ENCODE measurements at regions not wholly inside any gene's neighbourhood (a gene's known extent, or its start where the extent isn't known, plus 50 kb on each side); places are given as distances from the start of the nearest gene placed in this dataset.

- no peaks in the 10 kb centered on the region for H3K9me3 ChIP-seq (ENCODE audit: insufficient read depth, low read depth, low read length)
- no peak overlapping the region for H3K4me3 ChIP-seq (ENCODE audit: low read length)
- no peaks in the 10 kb centered on the region for H3K36me3 ChIP-seq (ENCODE audit: insufficient read depth, low read length)
- H3K27ac ChIP-seq (ENCODE audit: low read depth, low read length), result no peak overlapping the region
- H3K9ac ChIP-seq (ENCODE audit: low read depth, low read length), result no peak overlapping the region
- no peaks in the 10 kb centered on the region for H3K27me3 ChIP-seq (ENCODE audit: insufficient read depth, low read length)
- WGBS, result 92% methylated on average over 11 of the region's 11 CpGs
- peaks cover 9% of the 10 kb centered on the region for H3K4me1 ChIP-seq (ENCODE audit: insufficient read depth, low read length)
Observed at GRCh38 chr10:130740166-130740565, 571.4 kb downstream of the TCERG1L start.

DNA sequence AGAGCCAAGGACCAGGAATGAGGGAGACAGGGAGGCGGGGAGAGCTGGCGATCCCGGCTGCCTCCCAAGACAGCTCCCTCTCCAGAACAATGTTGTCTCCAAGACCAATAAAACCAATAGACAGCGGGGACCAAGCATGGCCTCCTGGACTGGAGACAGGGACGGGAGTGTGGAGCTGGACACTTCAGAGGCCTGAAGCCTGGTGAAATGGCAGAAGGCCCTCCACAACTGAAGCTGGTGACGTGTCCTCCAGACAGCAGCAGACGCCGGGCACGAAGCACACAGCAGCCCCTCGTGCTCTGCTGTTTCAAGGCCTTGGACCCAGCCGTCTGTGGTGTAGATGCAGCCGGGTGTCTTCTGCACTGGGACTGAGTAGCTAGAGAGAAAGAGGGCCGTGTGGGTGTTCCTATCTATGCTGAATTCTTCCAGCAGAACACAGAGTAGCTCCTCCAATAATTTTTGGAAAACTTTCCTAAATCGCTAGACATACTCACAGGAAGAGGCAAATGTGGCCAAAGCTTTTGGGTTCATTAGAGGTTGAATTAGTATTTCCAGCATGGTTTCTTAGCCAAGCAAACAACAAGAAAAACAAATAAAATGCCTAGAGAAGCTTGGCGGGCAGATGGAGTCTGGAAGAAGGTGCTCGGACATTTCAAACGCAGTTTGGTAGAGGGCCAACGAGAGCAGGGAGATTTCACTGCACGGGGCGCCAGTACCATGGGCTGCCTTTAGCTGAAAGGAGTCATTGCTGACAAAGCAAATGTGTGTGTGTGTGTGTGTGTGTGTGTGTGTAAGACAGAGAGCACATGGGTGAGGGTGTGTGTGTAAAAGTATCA, 570.4 kb downstream of the TCERG1L start:
- no peaks in the 10 kb centered on the region for H3K27me3 ChIP-seq (ENCODE audit: insufficient read depth, low read length)
- 91% methylated on average over 19 of the region's 20 CpGs for WGBS
- no peaks in the 10 kb centered on the region for H3K36me3 ChIP-seq (ENCODE audit: insufficient read depth, low read length)
- H3K9ac ChIP-seq (ENCODE audit: low read depth, low read length), result no peak overlapping the region
- no peak overlapping the region for H3K27ac ChIP-seq (ENCODE audit: low read depth, low read length)
- H3K9me3 ChIP-seq (ENCODE audit: insufficient read depth, low read depth, low read length), result no peaks in the 10 kb centered on the region
- H3K4me3 ChIP-seq (ENCODE audit: low read length), result no peak overlapping the region
- peaks cover 9% of the 10 kb centered on the region for H3K4me1 ChIP-seq (ENCODE audit: insufficient read depth, low read length)

- Histone ChIP-seq H3K9me3 (ENCODE audit: insufficient read depth, low read depth, low read length) (no peaks in the 10 kb centered on the region), H3K36me3 (ENCODE audit: insufficient read depth, low read length) (no peaks in the 10 kb centered on the region), H3K27ac (ENCODE audit: low read depth, low read length) (no peak overlapping the region), H3K4me1 (ENCODE audit: insufficient read depth, low read length) (peaks cover 12% of the 10 kb centered on the region), H3K27me3 (ENCODE audit: insufficient read depth, low read length) (no peaks in the 10 kb centered on the region), H3K4me3 (ENCODE audit: low read length) (no peak overlapping the region), H3K9ac (ENCODE audit: low read depth, low read length) (no peak overlapping the region)
- WGBS, result 96% methylated on average over 23 of the region's 23 CpGs
Observed at GRCh38 chr10:130741901-130742855, 569.3 kb downstream of the TCERG1L start.

GRCh38 chr10:130742941-130743675, 568.4 kb downstream of the TCERG1L start:
- Histone ChIP-seq H3K27me3 (ENCODE audit: insufficient read depth, low read length) (no peaks in the 10 kb centered on the region), H3K4me3 (ENCODE audit: low read length) (no peak overlapping the region), H3K27ac (ENCODE audit: low read depth, low read length) (no peak overlapping the region), H3K9ac (ENCODE audit: low read depth, low read length) (no peak overlapping the region), H3K9me3 (ENCODE audit: insufficient read depth, low read depth, low read length) (no peaks in the 10 kb centered on the region), H3K4me1 (ENCODE audit: insufficient read depth, low read length) (peaks cover 12% of the 10 kb centered on the region), H3K36me3 (ENCODE audit: insufficient read depth, low read length) (no peaks in the 10 kb centered on the region)
- WGBS, result 84% methylated on average over 13 of the region's 16 CpGs

GRCh38 chr10:130743751-130744271, 567.7 kb downstream of the TCERG1L start:
- H3K27me3 ChIP-seq (ENCODE audit: insufficient read depth, low read length), result no peaks in the 10 kb centered on the region
- 94% methylated on average over 10 of the region's 10 CpGs for WGBS

GRCh38 chr10:130744631-130745030, 566.9 kb downstream of the TCERG1L start:
- Histone ChIP-seq H3K27me3 (ENCODE audit: insufficient read depth, low read length) (no peaks in the 10 kb centered on the region), H3K36me3 (ENCODE audit: insufficient read depth, low read length) (no peaks in the 10 kb centered on the region), H3K4me3 (ENCODE audit: low read length) (no peak overlapping the region), H3K27ac (ENCODE audit: low read depth, low read length) (no peak overlapping the region), H3K9me3 (ENCODE audit: insufficient read depth, low read depth, low read length) (no peaks in the 10 kb centered on the region), H3K9ac (ENCODE audit: low read depth, low read length) (no peak overlapping the region), H3K4me1 (ENCODE audit: insufficient read depth, low read length) (peaks cover 12% of the 10 kb centered on the region)
- WGBS, result 75% methylated on average over 8 of the region's 8 CpGs

More at GRCh38 chr10:130743751-130744271, 567.7 kb downstream of the TCERG1L start:
- H3K9me3 ChIP-seq (ENCODE audit: insufficient read depth, low read depth, low read length), result no peaks in the 10 kb centered on the region
- H3K27ac ChIP-seq (ENCODE audit: low read depth, low read length), result no peak overlapping the region
- H3K4me3 ChIP-seq (ENCODE audit: low read length), result no peak overlapping the region
- peaks cover 12% of the 10 kb centered on the region for H3K4me1 ChIP-seq (ENCODE audit: insufficient read depth, low read length)
- H3K9ac ChIP-seq (ENCODE audit: low read depth, low read length), result no peak overlapping the region
- H3K36me3 ChIP-seq (ENCODE audit: insufficient read depth, low read length), result no peaks in the 10 kb centered on the region

DNA sequence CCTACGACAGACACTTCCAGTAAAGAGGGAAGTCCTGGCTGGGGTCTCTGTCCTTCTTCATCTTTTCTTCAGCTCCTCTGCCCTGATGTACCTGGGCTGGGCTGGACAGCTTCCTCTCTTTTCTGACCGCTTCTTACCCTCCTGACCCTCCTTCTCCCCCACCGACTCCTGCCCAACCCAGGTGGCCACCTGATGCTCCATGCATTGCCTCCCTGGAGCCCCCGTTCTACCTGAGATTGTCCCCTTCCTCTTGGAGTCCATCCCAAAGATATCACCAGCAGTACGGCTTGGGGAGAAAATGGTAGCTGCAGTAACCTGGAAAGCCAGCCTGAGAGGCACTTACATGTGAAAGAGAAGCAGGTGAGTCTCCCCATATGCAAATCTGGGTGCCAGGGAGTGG, 566.3 kb downstream of the TCERG1L start:
- Histone ChIP-seq H3K4me1 (ENCODE audit: insufficient read depth, low read length) (peaks cover 12% of the 10 kb centered on the region), H3K27me3 (ENCODE audit: insufficient read depth, low read length) (no peaks in the 10 kb centered on the region), H3K9ac (ENCODE audit: low read depth, low read length) (no peak overlapping the region), H3K27ac (ENCODE audit: low read depth, low read length) (no peak overlapping the region), H3K4me3 (ENCODE audit: low read length) (no peak overlapping the region), H3K9me3 (ENCODE audit: insufficient read depth, low read depth, low read length) (no peaks in the 10 kb centered on the region), H3K36me3 (ENCODE audit: insufficient read depth, low read length) (no peaks in the 10 kb centered on the region)
- 71% methylated on average over 5 of the region's 5 CpGs for WGBS

DNA sequence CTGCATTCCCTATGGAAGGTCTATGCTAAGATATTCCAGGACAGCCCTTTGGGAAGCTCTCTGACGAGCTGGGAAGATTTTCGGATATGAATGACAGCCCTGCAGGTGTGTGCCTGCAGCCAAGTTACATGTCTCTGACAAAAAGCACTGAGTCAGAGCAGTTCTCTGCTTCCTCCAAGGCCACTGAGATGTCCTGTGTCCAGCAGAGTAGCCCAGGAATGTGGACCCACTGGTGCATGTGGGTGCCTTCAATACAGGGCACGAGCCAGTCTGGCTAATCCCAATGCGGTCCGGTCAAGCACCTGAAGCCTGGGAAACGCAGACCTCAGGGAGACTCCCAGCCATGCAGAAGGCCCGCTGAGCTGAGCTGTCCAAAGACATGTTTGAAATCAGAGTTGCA, 565.7 kb downstream of the TCERG1L start:
- H3K9me3 ChIP-seq (ENCODE audit: insufficient read depth, low read depth, low read length), result no peaks in the 10 kb centered on the region
- peaks cover 12% of the 10 kb centered on the region for H3K4me1 ChIP-seq (ENCODE audit: insufficient read depth, low read length)
- H3K36me3 ChIP-seq (ENCODE audit: insufficient read depth, low read length), result no peaks in the 10 kb centered on the region
- no peak overlapping the region for H3K4me3 ChIP-seq (ENCODE audit: low read length)
- no peak overlapping the region for H3K9ac ChIP-seq (ENCODE audit: low read depth, low read length)
- H3K27ac ChIP-seq (ENCODE audit: low read depth, low read length), result no peak overlapping the region
- WGBS, result 91% methylated on average over 7 of the region's 7 CpGs
- no peaks in the 10 kb centered on the region for H3K27me3 ChIP-seq (ENCODE audit: insufficient read depth, low read length)

- WGBS, result 93% methylated on average over 5 of the region's 5 CpGs
Observed at GRCh38 chr10:130746311-130746710, 565.2 kb downstream of the TCERG1L start.

DNA sequence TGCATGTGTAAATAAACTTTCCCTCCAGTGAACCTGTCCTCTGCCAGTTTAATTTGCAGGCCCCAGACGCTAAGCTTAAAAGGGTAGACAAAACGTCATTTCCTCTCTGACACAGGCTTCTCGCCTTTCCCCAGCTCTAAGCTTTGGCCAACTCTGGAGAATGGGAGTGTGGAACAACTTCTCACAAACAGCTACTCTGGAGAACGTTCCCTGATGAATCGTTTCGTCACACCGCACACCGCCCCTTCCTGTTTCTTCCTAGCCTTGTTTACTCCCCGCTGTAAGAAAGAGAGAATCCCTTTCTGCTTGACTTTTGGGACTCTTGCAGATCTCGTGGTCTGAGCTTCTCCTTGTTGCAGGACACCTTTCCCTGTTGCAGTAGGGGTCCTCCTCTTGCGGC, 564.2 kb downstream of the TCERG1L start:
- H3K4me3 ChIP-seq (ENCODE audit: low read length), result no peak overlapping the region
- no peaks in the 10 kb centered on the region for H3K36me3 ChIP-seq (ENCODE audit: insufficient read depth, low read length)
- no peaks in the 10 kb centered on the region for H3K27me3 ChIP-seq (ENCODE audit: insufficient read depth, low read length)
- H3K9ac ChIP-seq (ENCODE audit: low read depth, low read length), result no peak overlapping the region
- H3K9me3 ChIP-seq (ENCODE audit: insufficient read depth, low read depth, low read length), result no peaks in the 10 kb centered on the region
- WGBS, result 83% methylated on average over 11 of the region's 11 CpGs
- H3K4me1 ChIP-seq (ENCODE audit: insufficient read depth, low read length), result peaks cover 12% of the 10 kb centered on the region
- H3K27ac ChIP-seq (ENCODE audit: low read depth, low read length), result no peak overlapping the region

More at GRCh38 chr10:130746311-130746710, 565.2 kb downstream of the TCERG1L start:
- H3K4me3 ChIP-seq (ENCODE audit: low read length), result no peak overlapping the region
- peaks cover 12% of the 10 kb centered on the region for H3K4me1 ChIP-seq (ENCODE audit: insufficient read depth, low read length)
- H3K9ac ChIP-seq (ENCODE audit: low read depth, low read length), result no peak overlapping the region
- no peaks in the 10 kb centered on the region for H3K36me3 ChIP-seq (ENCODE audit: insufficient read depth, low read length)
- no peaks in the 10 kb centered on the region for H3K27me3 ChIP-seq (ENCODE audit: insufficient read depth, low read length)
- no peaks in the 10 kb centered on the region for H3K9me3 ChIP-seq (ENCODE audit: insufficient read depth, low read depth, low read length)
- H3K27ac ChIP-seq (ENCODE audit: low read depth, low read length), result no peak overlapping the region

Data from HUES64 (cell line).